Suppressor macrophage (primary cell): ENCODE measurements at regions not wholly inside any gene's neighbourhood (a gene's known extent, or its start where the extent isn't known, plus 50 kb on each side); places are given as distances from the start of the nearest gene placed in this dataset.

Experiments used
- DNase-seq, 4 experiments: peaks; one replicate each; pipeline ENCODE4 v3.0.0-alpha.2; 2020 to 2022

- no peak for DNase-seq
These were observed 170.8 kb upstream of the MITF start for GRCh38 chr3:69568458-69568857.

GRCh38 chr3:69567710-69568052 is 171.6 kb upstream of the MITF start:
- DNase-seq: no peak

- peak; percentile 53 to 73 (median 62) for DNase-seq
These were observed 172.1 kb upstream of the MITF start for GRCh38 chr3:69567023-69567709.

- peak; percentile 8 to 43 (median 33) for DNase-seq
These were observed 173.0 kb upstream of the MITF start for GRCh38 chr3:69566275-69566674.

GRCh38 chr3:69565316-69565715 is 173.9 kb upstream of the MITF start:
- DNase-seq: no peak

- peak; percentile 51 to 81 (median 73) for DNase-seq
These were observed 175.3 kb upstream of the MITF start for GRCh38 chr3:69563981-69564380.

GRCh38 chr3:69563151-69563550 is 176.1 kb upstream of the MITF start:
- DNase-seq: peak in 2 of 4 experiments; percentile 19 to 21

GRCh38 chr3:69562020-69562419 is 176.1 kb upstream of the FRMD4B start:
- no peak for DNase-seq

- peak; percentile 44 to 87 (median 72) for DNase-seq
These were observed 174.9 kb upstream of the FRMD4B start for GRCh38 chr3:69560818-69561217.

- DNase-seq: peak in 1 of 4 experiments; percentile 26
These were observed 174.2 kb upstream of the FRMD4B start for GRCh38 chr3:69560116-69560515.

- peak; percentile 84 to 96 (median 92) for DNase-seq
These were observed 173.0 kb upstream of the FRMD4B start for GRCh38 chr3:69558912-69559311.

GRCh38 chr3:69554576-69554975 is 168.7 kb upstream of the FRMD4B start:
- no peak for DNase-seq

GRCh38 chr3:69553888-69554287 is 168.0 kb upstream of the FRMD4B start:
- no peak for DNase-seq

- DNase-seq: peak; percentile 51 to 85 (median 72)
These were observed 161.6 kb upstream of the FRMD4B start for GRCh38 chr3:69547461-69547880.

GRCh38 chr3:69542805-69543429 is 157.0 kb upstream of the FRMD4B start:
- peak in 2 of 4 experiments; percentile 22 to 23 for DNase-seq

GRCh38 chr3:69542089-69542804 is 156.4 kb upstream of the FRMD4B start:
- DNase-seq: peak; percentile 63 to 82 (median 75)

GRCh38 chr3:69541711-69542088 is 155.8 kb upstream of the FRMD4B start:
- peak; percentile 84 to 93 (median 90) for DNase-seq

- DNase-seq: peak; percentile 44 to 57 (median 54)
These were observed 155.1 kb upstream of the FRMD4B start for GRCh38 chr3:69540706-69541581.

GRCh38 chr3:69539134-69539533 is 153.2 kb upstream of the FRMD4B start:
- peak in 1 of 4 experiments; percentile 35 for DNase-seq

GRCh38 chr3:69538281-69538680 is 152.4 kb upstream of the FRMD4B start:
- peak in 2 of 4 experiments; percentile 63 to 68 for DNase-seq

GRCh38 chr3:69536306-69537020 is 150.6 kb upstream of the FRMD4B start:
- DNase-seq: no peak

- DNase-seq: no peak
These were observed 149.7 kb upstream of the FRMD4B start for GRCh38 chr3:69535613-69536012.
